Tongue (tissue), 1 donor: ENCODE measurements at regions not wholly inside any gene's neighbourhood (a gene's known extent, or its start where the extent isn't known, plus 50 kb on each side); places are given as distances from the start of the nearest gene placed in this dataset.

Experiments used
- DNase-seq: peaks from one replicate; pipeline ENCODE4 v3.0.0-alpha.2; 2015

DNA sequence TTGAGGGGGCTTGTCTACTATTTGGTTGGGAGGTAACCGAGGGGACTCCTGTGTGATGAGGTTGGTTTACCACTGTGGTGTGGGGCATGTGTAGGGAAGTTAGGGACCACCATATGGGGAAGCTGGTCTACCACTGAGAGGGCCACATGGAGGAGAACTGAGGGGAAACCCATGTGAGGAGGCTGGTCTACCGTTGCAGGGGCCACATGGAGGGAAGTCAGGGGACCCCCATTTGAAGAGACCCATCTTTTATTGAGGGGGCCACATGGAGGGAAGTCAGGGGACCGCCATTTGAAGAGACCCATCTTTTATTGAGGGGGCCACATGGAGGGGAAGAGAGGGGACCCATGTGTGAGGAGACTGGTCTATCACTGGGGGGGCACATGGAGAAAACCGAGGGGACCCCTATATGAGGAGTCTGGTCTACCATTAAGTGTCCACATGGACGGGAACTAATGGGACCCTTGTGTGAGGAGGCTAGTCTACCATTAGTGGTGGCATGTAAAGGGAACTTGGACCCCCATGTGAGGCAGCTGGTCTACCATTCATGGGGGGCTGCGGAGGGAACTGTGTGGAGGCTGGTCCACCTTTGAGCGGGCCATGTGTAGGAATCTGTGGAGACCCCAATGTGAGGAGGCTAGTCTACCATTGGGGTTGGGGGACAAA lies 165.5 kb downstream of the FBLN2 start:
- no peak for DNase-seq

DNA sequence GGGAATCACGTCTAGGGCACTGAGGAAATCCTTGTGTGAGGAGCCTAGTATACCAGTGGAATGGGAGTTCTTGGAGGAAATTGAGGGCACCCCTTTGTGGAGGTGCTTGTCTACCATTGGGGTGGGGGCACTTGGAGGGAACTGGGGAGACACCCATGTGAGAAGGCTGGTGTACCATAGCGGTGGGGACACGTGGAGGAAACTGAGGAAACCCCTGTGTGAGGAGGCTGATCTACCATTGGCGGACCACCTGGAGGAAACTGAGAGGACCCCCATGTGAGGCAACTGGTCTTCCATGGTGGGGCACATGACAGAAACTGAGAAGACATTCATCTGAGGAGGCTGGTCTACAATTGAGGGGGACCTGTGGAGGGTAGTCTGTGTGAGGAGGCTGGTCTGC lies 164.5 kb downstream of the FBLN2 start:
- no peak for DNase-seq

DNA sequence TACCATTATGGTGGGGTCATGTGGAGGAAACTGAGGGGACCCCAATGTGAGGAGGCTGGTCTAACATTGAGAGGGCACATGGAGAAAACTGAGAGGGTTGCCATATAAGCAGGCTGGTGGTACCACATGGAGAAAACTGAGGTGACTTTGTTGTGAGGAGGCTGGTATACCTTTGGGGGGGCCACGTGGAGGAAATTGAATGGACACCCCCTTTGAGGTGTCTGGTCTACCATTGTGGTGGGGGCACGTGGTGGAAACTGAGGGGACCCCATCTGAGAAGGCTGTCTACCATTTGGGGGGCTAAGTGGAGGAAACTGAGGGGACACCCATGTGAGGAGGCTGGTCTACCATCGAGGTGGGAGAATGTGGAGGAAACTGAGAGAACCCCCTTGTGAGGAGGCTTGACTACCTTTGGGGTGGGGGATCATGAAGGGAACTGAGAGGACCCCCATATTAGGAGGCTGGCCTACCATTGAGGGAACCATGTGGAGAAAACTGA lies 163.8 kb downstream of the FBLN2 start:
- no peak for DNase-seq

DNA sequence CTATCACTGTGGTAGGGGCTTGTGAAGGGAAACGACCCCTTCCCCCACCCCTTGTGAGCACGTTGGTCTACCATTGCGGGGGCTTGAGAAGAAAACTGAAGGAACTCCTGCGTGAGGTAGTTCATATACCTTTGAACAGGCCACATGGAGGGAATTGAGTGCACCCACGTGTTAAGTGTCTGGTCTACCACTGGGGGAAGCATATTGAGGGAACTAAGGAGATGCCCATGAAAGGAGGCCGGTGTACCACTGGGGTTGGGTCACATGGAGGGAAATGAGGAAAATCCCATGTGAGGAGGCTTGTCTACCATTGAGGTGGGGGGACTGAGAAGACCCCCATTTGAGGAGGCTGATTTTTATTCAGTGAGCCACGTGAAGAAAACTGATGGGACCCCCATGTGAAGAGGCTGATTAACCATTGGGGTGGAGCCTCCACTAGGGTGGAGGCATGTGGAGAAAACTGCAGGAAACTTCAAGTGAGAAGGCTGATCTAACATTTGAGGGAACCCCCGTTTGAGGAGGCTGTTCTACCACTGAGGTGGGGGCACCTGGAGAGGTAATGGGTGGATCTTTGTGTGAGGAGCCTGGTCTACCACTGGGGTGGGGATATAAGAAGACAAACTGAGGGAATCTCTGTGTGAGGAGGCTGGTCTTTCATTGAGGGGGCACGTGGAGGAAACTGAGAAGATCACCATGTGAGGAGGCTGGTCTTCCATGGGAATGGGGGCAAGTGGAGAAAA lies 163.2 kb downstream of the FBLN2 start:
- DNase-seq = no peak

DNA sequence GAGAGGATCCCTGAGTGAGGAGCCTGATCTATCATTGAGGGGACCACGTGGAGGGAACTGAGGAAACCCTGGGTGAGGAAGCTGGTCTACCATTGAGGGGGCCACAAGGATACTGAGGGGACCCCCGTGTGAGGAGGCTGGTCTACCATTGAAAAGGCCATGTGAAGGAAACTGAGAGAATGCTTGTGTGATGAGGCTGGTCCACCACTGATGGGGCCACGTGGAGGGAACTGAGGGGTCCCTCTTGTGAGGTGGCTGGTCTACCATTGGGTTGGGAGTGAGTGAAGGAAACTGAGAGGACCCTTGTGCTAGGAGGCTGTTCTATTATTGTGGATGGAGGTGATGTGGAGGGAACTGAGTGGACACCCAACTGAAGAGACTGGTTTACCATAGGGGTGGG lies 161.3 kb downstream of the FBLN2 start:
- DNase-seq = no peak

DNA sequence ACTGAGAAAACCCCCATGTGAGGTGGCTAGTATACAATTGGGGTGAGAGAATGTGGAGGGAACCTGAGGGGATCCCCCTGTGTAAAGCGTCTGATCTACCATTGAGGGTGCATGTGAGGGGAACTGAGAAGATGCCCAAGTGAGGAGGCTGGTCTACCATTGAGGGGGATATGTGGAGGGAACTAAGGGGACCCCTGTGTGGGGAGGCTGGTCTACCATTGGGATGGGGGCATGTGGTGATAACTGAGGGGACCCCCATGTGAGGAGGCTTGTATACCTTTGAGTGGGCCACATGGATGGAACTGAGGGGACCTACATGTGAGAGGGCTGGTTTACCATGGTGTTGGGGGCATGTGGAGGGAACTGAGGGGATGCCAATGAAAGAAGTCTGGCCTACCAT lies 160.8 kb downstream of the FBLN2 start:
- DNase-seq = no peak

DNA sequence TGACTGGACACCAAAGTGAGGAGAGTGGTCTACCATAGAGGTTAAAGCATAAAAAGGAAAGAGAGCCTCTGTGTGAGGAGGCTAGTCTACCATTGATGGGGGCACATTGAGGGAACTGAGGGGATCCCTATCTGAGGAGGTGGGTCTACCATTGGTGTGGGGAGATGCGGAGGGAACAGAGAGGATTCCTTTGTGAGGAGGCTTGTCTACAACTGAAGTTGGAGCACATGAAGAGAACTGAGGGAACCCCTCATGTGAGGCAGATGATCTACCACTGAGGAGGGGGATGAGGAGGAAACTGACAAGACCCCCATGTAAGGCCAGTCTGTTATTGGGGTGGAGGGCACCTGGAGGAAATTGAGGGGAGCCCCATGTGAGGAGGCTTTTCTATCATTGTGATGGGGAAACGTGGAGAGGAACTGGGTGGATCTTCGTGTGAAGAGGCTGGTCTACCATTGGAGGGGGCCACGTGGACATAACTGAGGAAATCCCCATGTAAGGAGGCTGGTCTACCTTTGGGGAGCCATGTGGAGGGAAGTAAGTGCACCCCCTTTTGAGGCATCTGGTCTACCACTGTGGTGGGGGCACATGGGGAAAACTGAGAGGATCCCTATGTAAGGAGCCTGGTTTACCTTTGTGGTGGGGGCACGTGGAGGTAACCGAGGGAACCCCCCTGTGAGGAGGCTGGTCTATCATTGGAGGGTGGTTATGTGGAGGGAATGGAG lies 160.1 kb downstream of the FBLN2 start:
- no peak for DNase-seq

DNA sequence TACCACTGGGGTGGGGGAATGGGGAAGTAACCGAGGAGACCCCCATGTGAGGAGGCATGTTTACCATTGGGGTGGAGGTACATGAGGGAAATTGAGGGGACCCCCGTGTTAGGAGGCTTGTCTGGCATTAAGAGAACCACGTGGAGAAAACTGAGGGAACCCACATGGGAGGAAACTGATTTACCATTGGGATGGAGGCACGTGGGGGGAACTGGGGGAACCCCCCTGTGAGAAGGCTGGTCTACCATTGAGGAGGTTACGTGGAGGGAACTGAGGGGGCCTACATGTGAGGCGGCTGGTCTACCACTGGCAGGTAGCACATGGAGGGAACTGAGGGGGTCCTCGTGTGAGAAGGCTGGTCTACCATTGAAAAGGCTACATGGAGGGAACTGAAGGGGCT lies 159.4 kb downstream of the FBLN2 start:
- no peak for DNase-seq

DNA sequence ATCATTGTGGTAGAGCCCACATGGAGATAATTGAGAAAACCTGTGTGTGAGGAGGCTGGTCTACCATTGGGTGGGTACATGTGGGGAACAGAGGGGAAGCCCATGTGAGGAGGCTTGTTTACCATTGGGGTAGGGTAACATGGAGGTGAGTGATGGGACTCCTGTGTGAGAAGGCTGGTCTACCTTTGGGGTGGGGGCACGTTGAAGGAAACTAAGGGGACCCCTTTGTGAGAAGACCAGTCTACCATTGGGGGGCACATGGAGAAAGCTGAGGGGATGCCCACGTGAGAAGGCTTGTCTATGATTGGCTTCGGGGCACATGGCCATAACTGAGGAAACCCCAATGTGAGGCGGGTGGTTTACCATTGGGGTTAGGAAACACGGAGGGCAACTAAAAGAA lies 158.5 kb downstream of the FBLN2 start:
- no peak for DNase-seq

DNA sequence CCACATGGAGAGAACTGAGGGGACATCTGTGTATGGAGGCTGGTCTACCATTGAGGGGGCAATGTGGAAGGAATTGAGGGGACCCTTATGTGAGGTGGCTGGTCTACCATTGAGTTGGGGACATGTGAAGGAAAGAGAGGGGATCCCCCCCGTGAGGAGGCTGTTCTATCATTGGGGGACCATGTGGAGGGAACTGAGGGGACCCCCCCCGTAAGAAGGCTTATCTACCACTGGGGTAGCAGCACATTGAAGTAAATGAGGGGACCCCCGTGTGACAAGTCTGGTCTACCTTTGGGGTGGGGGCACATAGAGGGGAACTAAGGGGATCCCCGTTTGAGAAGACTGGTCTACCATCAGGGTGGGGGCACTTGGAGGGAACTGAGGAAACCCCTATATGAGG lies 158.0 kb downstream of the FBLN2 start:
- no peak for DNase-seq

DNA sequence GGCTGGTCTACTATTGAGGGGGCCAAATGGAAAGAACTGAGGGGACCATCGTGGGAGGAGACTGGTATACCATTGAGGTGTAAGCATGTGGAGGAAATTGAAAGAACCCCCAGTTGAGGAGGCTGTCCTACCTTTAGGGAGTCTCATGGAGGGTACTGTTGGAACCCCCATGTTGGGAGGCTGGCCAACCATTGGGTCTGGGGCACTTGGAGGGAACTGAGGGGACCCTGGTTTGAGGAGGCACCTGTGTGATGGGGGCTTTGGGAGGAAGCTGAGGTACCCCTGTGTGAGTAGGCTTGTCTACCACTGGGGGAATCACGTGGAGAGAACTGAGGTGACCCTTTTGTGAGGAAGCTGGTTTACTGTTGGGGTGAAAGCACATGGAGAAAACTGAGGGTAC lies 157.5 kb downstream of the FBLN2 start:
- no peak for DNase-seq

DNA sequence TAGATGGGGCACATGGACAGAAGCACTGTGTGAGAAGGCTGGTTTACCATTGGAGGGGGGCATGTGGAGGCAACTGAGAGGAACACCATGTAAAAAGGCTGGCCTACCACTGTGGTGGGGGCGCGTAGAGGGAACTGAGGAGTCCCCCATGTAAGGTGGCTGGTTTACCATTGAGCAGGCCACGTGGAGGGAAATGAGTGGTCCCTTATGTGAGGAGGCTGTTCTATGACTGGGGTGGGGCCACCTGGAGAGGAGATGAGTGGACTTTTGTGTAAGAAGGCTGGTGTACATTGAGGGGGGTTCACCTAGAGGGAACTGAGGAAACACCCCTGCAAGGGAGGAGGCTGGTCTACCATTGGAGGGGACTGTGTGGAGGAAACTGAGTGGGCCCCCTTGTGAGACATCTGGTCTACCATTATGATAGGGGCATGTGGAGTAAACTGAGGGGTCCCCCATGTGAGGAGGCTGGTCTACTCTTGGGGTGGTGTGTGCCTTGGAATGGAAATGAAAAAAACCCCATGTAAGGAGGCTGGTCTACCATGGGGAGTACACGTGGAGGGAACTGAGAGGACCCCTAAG lies 156.9 kb downstream of the FBLN2 start:
- DNase-seq = no peak

DNA sequence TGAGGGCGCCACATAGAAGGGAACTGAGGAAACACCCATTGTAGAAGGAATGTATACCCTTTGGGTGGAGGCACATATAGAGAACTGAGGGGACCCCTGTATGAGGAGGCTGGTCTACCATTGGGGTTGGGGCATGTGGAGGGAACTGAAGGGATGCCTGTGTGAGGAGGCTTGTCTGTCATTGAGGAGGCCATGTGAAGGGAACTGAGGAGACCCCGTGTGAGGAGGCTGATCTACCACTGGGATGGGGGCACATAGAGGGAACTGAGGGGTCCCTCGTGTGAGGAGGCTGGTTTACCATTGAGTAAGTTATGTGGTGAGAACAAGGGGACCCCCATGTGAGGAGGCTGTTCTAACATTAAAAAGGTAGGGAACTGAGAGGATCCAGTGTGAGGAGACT lies 156.1 kb downstream of the FBLN2 start:
- DNase-seq = no peak

DNA sequence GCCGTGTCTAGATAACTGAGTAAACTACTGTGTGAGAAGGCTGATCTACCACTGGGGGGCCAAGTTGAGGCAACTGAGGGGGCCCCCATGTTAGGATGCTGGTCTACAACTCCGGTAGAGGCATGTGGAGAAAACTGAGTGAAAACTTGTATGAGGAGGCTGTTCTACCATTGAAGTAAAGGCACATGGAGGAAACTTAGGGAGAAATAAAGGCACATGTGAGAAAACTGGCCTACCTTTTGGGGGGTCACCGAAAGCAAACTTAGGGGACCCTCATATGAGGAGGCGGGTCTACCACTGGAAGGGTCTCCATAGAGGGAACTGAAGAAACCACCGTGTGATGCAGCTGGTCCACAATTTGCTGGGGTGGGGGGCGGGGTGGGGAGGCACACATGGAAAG lies 155.2 kb downstream of the FBLN2 start:
- no peak for DNase-seq

DNA sequence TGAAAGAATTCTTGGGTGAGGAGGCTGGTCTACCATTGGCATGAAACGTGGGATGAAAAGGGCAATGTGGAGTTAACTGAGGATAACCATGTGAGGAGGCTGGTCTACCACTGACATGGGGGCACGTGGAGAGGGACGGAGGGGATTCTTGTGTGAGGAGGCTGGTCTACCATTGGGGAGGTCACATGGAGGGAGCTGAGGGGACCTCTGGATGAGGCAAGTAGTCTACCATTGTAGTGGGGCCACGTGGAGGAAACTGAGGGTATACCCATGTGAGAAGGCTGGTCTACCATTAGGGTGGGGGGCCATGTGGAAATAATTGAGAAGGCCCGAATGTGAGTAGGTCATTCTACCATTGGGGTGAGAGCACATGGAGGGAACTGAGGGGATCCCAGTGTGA lies 154.1 kb downstream of the FBLN2 start:
- DNase-seq = no peak

DNA sequence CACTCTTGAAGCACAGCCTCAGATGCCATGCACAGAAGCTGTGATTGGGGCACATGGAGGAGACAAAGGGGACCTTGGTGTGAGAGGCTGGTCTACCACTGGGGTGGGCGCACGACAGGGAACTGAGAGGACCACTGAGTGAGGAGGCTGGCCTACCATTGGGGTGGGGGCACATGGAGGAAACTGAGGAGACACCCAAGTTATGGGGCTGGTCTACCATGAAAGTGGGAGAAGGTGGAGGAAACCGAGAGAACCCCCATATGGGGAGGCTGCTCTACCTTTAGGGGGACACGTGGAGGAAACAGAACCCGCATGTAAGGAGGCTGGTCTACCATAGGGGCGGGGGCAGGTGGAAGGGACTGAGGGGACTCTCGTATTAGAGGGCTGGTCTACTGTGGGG lies 153.4 kb downstream of the FBLN2 start:
- DNase-seq = no peak

DNA sequence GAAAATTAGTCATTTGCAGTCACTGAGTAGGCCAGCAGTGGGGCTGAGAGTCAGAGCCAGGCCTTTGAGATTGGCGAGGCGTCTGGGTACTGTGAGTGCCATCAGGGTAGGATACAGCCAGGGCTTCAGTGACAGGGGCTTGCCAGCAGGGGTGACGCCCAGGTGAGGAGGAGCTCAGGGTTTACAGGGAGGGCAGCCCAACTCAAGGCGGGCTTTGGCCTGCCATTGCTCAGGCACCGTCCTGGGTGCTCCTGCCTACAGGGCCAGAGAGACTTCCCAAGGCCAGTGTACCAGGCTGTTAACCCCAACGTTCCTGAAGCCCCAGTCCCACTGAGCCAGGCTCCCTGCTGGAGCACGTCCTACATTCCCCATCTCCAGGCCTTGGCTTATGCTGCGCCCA lies 152.0 kb downstream of the FBLN2 start:
- no peak for DNase-seq

DNA sequence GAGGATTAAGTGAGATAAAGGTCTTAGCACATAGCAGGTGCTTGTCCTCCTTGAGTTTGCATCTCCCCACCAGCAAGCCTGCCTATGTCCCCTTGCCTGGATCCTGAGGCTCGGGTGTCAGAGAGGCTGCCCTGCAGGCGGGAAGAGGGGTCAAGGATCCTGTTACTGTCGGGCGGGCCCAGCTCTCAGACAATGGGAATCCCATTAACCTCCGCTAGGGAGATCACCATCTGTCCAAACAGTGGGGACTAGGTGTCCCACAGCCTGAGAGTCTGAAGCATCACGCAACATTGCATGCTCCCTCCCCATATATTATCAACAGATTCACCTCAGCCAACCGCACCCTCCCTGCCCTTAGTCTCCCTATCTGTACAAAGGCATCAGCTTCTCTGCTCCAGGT lies 151.4 kb downstream of the FBLN2 start:
- DNase-seq = no peak

DNA sequence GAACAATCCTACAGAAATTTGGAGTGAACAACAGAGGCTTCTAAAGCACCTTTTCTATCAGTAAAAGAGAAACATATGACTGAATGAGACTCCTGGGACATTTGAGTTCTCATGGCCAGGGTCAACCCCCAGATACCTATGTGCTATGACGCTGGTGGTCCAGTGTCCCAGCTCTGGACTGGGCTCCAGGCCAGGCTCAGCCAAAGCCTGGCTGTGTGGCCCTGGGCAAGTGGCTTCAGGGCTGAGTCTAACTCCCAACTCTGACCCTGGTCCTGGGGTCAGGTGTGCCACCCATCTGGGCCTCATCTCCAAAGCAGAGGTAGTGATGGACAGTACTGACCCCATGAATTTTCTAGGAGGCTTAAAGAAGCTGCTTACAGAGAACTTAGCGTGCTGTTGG lies 147.8 kb downstream of the FBLN2 start:
- DNase-seq = no peak

DNA sequence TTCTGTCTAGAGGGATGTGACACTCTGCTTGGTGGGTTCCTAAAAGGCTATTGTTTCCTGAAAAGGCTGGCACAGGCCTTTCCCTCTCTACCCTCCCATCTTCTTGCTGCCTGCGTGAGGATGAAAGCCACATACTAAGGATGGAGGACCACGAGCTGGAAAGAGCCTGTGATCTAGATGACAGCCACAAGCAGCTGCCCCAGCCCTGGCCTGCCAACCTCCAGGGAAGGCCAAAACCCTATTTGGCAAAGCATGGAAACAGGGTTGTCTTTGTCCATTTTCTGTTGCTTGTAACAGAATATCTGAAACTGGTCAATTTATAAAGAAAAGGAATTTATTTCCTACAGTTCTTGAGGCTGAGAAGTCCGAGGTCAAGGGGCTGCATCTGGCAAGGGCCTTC lies 144.5 kb downstream of the FBLN2 start:
- DNase-seq = peak; percentile 74

DNA sequence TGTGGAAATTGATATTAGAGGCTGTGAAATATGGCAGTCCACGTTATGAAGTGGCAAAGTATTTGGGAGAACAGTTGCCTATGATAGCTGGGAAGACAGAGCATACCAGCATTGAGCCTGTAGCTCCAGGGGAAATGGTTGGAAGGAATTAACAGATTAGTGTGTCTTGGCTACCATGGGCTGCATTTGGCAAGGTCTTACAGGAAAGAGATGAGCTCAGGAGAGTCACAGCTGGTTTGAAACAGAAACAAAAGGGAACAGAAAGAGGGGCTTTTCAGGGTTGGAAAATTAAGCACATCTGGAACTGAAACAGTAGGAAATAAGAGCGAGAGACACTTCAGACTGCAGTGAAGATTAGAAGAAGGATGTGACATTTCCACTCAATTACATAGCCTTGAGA lies 141.7 kb downstream of the FBLN2 start:
- DNase-seq = peak; percentile 83

DNA sequence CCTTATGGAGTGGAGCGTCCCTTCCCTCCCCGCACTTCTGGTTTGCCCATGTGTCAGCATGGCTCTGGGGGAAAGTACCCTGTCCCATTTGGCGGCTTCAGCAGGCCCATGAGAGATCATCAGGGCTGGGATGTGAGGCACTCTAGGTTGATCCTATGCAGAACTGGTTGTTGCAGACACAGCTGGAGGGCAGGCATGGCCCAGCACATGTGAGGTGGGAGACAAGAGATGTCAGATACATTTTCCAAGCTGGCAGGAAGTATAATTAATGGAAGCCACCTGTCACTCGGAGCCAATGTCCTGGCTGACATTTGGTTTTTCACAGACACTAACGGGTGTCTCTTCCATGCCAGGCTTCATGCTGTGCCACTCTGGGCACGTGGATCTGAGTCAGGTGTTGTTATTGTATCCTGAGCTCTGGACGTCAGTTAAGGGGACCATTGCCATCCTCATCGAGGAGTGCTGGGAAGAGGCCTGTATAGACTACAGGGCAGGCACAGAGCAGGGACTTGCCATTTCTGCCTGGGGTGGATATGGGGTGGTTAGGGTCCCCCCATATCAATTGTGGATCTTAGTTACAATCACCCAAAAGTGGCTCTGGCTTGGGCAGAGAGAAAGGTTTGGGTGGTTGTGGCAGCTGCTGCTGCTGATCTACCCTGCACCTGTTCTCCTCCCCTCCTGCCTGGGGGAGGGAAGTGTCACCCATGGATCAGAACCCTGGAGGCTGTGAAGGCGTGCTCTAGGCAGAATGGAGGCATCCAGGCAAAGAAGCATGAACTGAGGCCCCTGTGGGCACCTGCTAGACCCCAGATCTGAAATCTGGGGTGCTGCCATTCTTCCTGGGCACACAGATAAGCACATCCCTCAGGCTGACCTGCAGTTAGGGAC lies 140.7 kb downstream of the FBLN2 start:
- peak; percentile 53 for DNase-seq
